ENCODE measurements at regions not wholly inside any gene's neighbourhood (a gene's known extent, or its start where the extent isn't known, plus 50 kb on each side); places are given as distances from the start of the nearest gene placed in this dataset.

DNA sequence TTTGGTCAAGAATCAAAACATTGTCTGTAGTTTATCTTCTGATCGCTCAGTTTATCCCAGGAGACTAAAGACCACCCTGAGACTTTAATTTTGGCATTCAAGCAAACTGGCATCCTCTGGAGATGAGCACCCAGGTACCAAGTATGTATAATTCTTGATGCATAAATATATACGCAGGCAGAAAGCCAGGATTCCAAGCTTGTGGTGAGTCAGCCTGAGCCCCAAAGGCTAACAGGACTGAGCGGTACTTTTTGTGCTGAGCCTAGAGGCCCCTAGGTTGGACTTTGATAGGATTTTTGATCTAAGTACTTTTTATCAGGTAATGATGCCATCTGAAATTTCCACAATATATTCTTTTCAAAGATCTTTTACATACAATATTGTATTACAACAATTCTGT is 301.3 kb downstream of the TFAP2B start:
- TF ChIP-seq, protein P1, sequence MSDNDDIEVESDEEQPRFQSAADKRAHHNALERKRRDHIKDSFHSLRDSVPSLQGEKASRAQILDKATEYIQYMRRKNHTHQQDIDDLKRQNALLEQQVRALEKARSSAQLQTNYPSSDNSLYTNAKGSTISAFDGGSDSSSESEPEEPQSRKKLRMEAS (IDR thresholded peaks at IDR 0.05; ENCODE audit: low read depth, low read length), result no peak
- no peak for TF ChIP-seq NR2C2 (IDR thresholded peaks at IDR 0.05; ENCODE audit: borderline replicate concordance, control insufficient read depth, insufficient read length, low read depth)
- TF ChIP-seq RFX5 (IDR thresholded peaks at IDR 0.05; ENCODE audit: low read depth, low read length), result no peak
- TF ChIP-seq EZH2 (IDR thresholded peaks at IDR 0.05; ENCODE audit: borderline replicate concordance, control insufficient read depth, low read depth, low read length), result no peak
- no peak for TF ChIP-seq ZNF274 (IDR thresholded peaks at IDR 0.05; ENCODE audit: insufficient read depth, insufficient read length)

Measured in GM12878 (cell line).